SK-MEL-5 (cell line): ENCODE measurements at regions not wholly inside any gene's neighbourhood (a gene's known extent, or its start where the extent isn't known, plus 50 kb on each side); places are given as distances from the start of the nearest gene placed in this dataset.
"Not testable (repeated sequence)": the region's sequence is repeated elsewhere in the genome, so short reads cannot be mapped to it uniquely, and the experiment has no call there.

ENCODE experiments used
- DNase-seq: peaks from one replicate; pipeline ENCODE4 v3.0.0-alpha.2; 2016; ENCODE audit warnings: low read depth, low spot score
- in situ Hi-C: cut with HindIII; loops from 2 replicates; pipeline ENCODE4 v1.10.0; 2016; ENCODE audit warnings: low sequenced_read_pairs, high pct_unique_total_duplicates, low pct_unique_long_range_greater_than_20kb

DNA sequence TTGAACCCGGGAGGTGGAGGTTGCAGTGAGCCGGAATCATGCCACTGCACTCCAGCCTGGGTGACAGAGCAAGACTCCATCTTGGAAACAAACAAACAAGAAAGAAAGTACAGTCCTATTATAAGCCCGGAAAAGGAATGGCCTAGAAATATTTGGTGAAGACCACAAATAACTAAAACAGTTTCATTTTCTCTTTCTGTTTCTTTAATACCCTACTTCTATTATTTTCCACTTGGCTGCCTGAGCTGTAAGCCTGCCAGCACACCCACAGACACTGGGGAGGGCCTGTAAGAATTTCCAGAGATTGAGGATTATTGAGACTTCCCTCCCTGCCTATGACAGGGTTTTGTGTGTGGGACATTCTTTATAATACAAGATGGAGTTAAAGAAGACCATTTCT lies 188.0 kb upstream of the DCC start:
- DNase-seq, result no peak
- in situ Hi-C loops, result no loop called here

DNA sequence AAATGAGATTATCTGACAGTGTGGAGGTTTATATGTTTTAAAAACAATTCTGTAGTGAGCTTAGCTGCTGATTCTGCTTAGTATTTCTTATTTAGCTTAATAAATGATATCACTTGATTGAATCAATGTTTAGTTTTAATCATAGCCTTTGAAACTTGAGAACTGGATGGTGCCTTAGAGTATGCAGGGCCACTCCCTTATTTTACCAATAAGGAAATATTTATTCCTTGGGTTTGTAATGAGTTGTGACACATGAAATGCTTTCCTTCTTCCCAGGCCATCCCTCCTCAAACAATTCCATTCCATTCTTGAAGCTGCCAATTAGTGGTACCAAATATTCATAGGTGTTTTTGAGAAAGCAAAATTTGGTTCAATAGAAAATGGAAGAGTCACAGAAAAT lies 183.8 kb upstream of the DCC start:
- in situ Hi-C loops, result no loop called here
- no peak for DNase-seq

DNA sequence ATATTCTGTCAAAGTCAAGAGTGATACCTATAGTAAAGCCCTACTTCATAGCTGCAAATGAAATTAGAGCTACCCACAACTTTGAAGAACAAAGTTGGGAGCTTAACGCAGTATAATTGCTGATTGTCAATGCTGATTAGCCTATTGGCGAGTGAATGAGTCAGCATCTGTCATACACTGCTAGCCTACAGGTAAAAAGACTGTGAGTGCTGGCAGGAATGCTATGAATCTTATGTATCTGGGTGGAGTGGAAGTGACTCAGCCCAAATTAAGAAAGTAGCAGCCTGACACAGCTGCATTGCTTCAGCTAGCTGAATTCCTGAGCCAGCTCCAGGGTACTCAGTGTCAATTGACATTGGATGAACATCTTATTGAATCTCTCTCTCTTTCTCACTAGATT lies 179.4 kb upstream of the DCC start:
- in situ Hi-C loops, result no loop called here
- DNase-seq, result no peak

DNA sequence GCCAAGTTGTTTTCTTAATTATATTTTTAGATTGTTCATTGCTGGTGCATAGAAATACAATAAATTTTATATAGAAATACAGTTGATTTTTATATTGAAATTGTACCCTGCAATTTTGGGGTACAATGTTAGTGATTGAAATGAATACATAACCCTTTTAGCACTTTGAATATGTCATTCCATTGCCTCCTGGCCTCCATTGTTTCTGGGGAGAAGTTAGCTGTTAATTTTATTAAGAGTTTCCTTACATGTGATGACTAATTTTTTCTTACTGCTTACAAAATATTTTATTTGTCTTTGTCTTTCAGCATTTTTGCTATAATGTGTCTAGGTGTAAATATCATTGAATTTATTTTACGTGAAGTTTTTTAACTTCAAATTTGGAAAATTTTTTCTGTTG lies 176.5 kb upstream of the DCC start:
- in situ Hi-C loops, result no loop called here
- DNase-seq, result no peak

DNA sequence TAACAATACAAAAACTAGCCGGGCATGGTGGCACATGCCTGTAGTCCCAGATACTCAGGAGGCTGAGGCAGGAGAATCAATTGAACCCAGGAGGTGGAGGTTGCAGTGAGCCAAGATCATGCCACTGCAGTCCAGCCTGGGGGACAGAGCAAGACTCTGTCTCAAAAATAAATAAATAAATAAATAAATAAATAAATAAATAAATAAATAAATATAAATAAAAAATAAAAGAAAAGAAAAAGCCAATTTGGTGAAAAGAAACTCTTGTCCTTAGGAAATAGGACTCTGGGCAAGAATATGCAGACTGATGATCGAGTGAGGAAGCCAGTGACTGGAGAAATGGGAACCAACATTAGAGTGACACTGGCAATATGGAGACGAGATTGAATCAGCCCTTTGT lies 171.9 kb upstream of the DCC start:
- in situ Hi-C loops, DNase-seq: not testable (repeated sequence)

DNA sequence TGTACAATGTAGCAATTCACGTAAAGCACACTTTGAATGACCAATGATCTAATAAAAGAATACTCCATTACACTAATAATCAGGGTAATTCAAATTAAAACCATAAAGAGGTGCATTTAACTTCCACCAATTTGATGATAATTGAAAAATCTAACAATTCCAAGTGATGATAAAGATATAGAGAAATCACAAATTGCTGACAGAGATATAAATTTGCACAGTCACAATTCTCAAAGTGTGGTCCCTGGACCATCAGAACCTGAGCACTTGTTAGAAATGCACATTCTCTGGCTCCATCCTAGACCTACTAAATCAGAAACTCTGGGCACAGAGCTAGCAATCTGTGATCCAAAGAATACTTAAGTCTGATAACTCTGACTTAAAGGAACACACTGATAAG lies 165.8 kb upstream of the DCC start:
- DNase-seq, result no peak
- in situ Hi-C loops, result no loop called here

DNA sequence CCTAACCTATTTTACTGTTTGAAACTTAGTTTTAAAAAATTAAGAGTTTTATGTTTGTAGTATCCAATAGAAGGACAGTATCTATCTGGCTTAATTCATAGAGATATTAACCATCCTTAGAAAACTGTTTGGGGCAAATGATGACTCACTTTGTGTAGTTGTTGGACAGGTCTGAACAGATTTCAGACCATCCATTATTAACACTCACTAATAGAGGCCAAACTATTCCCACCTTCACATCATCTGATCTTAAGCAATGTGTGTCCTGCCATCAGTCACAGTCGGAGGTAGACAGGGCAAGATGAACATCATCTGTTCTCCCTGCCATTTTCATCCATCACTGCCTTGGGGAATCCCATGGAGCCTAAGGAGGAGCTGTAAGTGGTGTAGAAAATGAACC lies 164.6 kb upstream of the DCC start:
- DNase-seq, result no peak
- in situ Hi-C loops, result no loop called here

DNA sequence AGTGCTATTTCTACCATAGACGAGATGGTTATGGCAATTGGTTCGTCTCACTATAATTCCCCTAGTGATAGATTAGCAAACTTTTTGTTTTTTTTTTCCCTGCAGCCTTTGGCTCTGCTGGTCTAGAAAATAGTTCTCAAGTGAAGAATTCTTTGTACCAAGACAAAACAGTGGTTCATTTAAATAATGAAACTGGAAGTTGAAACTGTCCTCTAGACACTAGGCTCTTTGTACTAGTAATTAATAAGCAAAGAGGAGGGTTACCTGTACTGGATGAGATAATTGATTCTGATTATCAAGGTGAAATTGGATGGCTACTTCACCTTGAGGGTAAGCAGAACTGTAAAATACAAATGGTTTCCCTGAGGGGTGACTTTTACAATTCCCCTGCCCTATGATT lies 156.9 kb upstream of the DCC start:
- in situ Hi-C loops, result no loop called here

DNA sequence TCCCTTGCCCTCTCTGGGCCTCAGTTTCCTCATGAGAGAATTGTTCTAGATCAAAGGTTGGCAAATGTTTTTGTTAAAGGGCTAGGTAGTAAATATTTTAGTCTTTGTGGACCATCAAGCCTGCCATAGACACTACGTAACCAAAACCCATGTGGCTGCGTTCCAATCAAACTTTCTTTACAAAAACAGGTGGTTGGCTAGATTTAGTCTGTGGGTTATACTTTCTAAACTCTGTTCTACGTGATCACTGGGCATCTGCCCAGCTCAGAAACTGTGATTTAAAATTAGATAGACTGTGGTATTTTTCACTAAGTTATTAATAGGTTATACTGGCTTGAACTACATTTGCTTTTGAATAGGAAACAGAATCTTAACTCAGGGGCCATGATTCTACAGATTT lies 149.8 kb upstream of the DCC start:
- in situ Hi-C loops, result no loop called here
- DNase-seq, result no peak

More for the DNA sequence above, 156.9 kb upstream of the DCC start:
- no peak for DNase-seq

DNA sequence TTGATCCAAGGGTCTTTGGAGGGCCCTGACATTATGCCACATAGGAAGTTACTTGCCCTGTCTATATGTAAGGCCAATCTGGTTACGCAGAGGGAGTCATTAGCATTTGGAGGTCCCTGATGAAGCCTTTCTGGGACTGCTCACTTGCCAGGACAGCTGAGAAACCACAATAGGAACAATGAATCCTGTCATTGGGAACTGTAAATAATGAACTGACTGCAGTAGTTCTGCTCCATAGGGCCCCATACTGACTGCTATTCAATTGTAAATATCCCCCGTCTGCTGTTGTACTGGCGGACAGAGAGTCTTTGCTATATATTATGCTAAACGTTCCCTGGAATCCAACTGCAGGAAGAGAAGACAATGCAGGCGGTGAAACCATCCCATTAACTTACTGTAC lies 149.4 kb upstream of the DCC start:
- no peak for DNase-seq
- in situ Hi-C loops, result no loop called here

DNA sequence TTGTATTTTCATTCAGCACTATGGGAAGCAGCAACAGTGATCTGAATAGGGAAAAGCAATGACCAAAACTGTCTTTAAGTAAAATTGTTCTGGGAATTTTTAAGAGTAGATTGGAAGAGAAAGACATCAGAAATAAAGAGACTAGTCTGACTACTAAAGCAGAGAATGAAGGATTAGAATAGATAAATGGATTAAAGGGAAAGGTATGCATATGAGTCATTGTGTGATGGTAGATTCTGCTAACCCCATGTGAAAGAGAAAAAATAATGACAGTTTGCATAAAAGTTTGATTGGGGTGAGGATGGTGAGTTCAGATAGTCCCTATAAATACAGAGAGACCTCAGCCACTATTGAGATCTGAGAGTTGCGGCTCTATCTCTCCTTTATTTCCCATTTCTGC lies 139.6 kb upstream of the DCC start:
- no peak for DNase-seq
- in situ Hi-C loops, result no loop called here

DNA sequence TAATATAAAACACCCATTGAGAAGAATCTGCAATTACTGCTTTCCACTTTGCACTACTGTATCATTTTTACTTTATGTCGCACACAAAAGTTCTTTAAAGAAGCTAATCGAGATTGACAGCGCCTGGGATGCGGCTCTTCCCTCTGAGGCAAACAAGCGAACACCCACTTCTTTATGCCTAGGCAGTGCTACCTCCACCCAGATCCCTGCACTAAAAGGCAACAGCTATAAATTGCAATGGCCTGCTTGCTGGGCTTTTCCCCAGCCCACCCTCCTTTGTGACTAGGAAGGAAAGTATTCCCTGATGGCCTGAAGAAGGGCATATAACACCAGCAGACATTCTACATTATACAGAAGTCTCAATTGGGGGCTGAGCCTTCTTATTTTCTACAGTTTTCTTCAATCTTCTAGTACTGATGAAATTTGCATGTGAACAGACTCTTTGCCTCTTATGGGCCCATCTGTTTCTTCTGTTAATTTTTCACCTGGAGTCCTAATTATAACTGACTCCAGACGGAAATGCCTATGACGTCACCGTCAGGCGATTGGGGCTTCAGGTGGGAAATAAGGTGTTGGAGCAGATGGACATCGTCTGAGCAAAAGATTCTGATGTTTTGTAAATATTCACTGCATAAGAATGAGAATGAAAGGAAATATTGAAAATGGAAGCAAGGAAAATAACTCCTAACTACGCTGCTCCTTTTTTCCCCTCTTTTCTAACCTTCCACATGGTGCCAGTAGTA lies 138.9 kb upstream of the DCC start:
- no peak for DNase-seq
- in situ Hi-C loops, result no loop called here

DNA sequence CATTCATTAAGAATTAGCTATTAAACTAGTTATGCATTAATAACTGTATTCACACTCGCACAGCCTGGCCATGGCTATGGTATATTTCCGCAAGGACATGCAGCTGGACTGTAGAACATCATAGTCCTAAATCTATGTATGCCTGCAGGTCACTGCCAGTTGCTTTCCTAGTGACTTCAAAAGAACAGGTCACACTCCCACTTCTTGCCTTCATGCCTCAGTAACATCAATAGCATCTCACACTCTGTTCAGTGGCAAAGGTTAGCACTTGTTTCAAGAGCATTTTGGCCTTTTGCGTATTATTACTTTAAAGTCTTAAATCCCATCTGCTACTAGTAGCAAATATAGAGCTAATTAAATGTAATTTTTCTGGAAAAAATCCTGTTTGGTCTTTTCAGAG lies 131.4 kb upstream of the DCC start:
- no peak for DNase-seq
- in situ Hi-C loops, result no loop called here

DNA sequence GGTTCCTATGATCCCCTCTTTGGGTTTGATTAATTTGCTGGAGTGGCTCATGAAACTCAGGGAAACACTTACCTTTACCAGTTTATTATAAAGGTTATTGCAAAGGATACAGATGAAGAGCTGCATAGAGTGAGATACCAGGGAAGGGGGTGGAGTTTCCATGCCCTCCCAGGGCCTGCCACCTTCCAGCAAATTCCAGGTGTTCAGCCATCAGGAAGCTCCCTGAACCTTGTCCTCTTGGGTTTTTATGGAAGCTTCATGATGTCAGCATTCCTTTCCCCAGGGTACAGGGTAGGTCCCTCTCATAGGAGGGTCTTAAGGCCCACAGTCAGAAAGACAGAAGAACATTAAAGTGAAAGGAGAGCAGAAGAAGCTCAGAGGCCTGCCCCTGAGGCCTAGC lies 123.9 kb upstream of the DCC start:
- no peak for DNase-seq
- in situ Hi-C loops, result no loop called here

DNA sequence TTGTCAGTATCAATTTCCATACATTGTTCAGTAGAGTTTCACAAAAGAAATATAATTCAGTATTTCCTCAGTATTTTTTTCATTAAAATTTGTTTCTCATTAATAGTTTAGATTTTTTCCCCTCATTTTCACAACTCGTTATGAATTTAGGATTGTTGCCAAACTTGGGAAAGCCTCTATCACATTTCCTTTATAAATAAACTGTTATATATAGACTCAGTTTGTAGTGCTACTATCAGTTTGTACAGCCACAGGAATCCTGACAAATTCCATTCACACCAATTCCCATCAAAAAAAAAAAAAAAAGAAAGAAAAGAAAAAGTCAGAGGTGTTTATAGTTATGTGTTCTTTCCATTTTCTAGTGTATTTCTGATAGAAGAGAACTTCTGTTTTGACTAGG lies 123.3 kb upstream of the DCC start:
- DNase-seq, result no peak
- in situ Hi-C loops, result no loop called here

DNA sequence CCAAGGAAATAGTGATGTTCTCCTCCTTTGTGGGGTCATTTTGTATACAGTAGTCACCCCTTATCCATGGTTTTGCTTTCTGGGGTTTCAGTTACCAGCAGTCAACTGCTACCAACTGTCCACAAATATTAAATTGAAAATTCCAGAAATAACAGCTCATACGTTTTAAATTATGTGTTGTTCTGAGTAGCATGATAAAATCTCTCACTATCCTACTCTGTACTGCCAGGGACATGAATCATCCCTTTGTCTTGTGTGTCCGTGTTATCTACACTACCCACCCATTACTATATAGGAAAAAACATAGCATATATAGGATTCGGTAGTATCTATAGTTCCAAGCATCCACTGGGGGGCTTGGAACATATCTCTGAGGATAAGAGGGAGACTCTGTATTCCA lies 120.9 kb upstream of the DCC start:
- DNase-seq, result no peak
- in situ Hi-C loops, result no loop called here

DNA sequence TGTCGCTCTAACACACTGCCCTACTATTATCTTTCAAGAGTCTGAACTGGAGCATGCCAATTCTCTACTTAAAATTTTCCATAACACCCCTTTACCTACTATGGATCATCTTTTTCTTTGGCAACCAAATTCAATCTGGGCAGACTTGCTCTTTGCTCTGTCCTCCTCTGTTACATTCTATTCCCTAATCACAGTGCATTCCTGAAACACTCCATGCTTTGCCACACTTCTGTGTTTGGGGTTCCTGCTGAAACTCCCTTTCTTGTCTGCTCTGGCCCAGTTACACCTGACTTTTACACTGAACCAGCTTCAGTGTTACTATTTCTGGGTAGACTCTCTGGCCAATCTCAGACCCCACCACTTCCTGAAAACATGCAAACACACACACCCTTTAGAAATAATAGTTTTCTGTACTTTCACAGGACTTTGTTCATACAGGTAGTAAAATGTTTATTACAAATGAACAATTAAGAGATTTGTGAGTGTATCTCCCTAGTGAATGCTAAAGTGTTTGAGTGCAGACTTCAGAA lies 119.9 kb upstream of the DCC start:
- DNase-seq, result no peak
- in situ Hi-C loops, result no loop called here

DNA sequence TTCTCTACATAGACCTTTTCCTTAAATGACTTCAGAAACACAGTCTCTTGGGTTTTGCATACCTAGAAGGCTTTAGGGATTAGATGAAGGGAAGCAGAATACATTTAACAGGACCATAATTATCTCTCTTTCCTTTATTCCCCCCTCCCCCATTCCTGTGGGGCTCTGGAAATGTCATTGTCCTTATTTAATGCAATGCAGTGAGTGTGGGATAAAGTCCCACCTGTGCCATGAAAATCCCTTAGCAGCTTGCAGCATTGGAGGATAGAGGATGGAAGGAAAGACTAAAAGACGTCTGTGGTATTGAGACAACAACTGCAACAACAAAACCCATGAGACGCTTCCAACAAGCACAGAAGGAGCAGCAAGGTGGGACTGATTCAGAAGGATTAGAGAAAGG lies 117.8 kb upstream of the DCC start:
- no peak for DNase-seq
- in situ Hi-C loops, result no loop called here

DNA sequence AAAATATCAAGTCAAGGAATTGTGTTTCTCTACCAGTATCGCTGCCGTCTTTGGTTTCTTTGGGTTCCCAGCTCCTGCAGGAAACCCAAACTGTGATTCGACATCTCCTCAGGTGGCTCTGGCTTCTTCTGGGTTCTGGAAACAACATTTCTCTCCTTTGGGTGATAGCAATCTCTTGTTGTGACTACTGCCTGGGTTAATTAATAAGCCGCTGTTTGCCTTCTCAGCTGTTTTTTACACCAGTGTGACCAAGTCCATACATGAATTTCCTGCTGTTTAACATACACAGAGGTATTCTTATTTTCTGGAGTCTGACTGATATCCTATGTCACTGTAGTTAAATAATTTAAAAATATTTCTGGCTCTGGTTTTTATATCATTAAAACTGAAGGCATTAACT lies 112.5 kb upstream of the DCC start:
- no peak for DNase-seq
- in situ Hi-C loops, result no loop called here

DNA sequence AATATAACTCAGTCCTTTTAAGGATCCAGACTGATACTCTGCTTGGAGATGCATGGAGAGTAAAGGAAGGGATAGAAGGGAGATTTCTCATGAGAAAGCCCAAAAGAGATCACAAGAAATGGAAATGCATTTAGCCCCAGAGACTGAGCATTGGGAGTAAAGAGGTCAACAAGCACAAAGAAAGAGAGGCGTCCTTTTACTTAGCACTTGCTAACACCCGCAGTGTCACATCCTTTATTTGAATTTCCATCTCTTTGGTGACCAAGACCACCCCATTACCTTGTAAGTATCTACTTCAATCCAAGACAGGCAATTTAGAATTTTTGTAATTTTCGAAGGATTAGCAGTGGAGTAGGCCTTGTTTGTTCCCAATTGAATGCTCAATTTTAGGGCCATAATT lies 111.8 kb upstream of the DCC start:
- in situ Hi-C loops, result no loop called here
- DNase-seq, result no peak
